ENCODE measurements at regions not wholly inside any gene's neighbourhood (a gene's known extent, or its start where the extent isn't known, plus 50 kb on each side); places are given as distances from the start of the nearest gene placed in this dataset.
"Not testable (repeated sequence)": the region's sequence is repeated elsewhere in the genome, so short reads cannot be mapped to it uniquely, and the experiment has no call there.

- H3K79me2 ChIP-seq (ENCODE audit: insufficient read depth, low read length); in situ Hi-C loops (cut with HindIII; ENCODE audit: extremely low pct_ligation_motif_present, low pct_unique_long_range_greater_than_20kb); BruUV-seq (replicated peaks); CTCF ChIA-PET (ENCODE audit: low intra/inter-chr PET ratio, low total read pairs); H3K9me3 ChIP-seq (ENCODE audit: low read length); H3K4me3 ChIP-seq (replicated peaks in 1 of 3; ENCODE audit: insufficient read depth in 1 of 3, low read depth in 2 of 3, low read length in 3 of 3); DNase-seq (ENCODE audit: low spot score); H2AFZ ChIP-seq (ENCODE audit: low read length); H3K36me3 ChIP-seq (replicated peaks in 1 of 2; ENCODE audit: control insufficient read depth in 1 of 2, insufficient read depth in 2 of 2, low read length in 2 of 2); FAIRE-seq; H3K4me1 ChIP-seq (ENCODE audit: insufficient read depth, low read length); H4K20me1 ChIP-seq (ENCODE audit: insufficient read depth, low read length); POLR2A ChIA-PET; ATAC-seq; intact Hi-C loops (cut with micrococcal nuclease; ENCODE audit: unreplicated experiment); H3K27ac ChIP-seq (ENCODE audit: extremely low read length, insufficient read depth, low read length); H3K4me2 ChIP-seq (ENCODE audit: low read depth, low read length); H3K9ac ChIP-seq (ENCODE audit: insufficient read depth, low read depth, low read length); H3K27me3 ChIP-seq (ENCODE audit: control insufficient read depth in 1 of 2, insufficient read depth in 2 of 2, low read length in 2 of 2): not testable (repeated sequence)
- WGBS (ENCODE audit: low lambda C conversion rate) = 25% methylated on average over 3 of the region's 20 CpGs
Observed at GRCh38 chr15:77890911-77891801, 186.4 kb downstream of the TBC1D2B start.

- H3K36me3 ChIP-seq (replicated peaks in 1 of 2; ENCODE audit: control insufficient read depth in 1 of 2, insufficient read depth in 2 of 2, low read length in 2 of 2); H2AFZ ChIP-seq (ENCODE audit: low read length); ATAC-seq; H3K27me3 ChIP-seq (ENCODE audit: control insufficient read depth in 1 of 2, insufficient read depth in 2 of 2, low read length in 2 of 2); H3K79me2 ChIP-seq (ENCODE audit: insufficient read depth, low read length); in situ Hi-C loops (cut with HindIII; ENCODE audit: extremely low pct_ligation_motif_present, low pct_unique_long_range_greater_than_20kb); H4K20me1 ChIP-seq (ENCODE audit: insufficient read depth, low read length); DNase-seq (ENCODE audit: low spot score); intact Hi-C loops (cut with micrococcal nuclease; ENCODE audit: unreplicated experiment); H3K4me1 ChIP-seq (ENCODE audit: insufficient read depth, low read length); FAIRE-seq; H3K9me3 ChIP-seq (ENCODE audit: low read length); H3K4me2 ChIP-seq (ENCODE audit: low read depth, low read length); POLR2A ChIA-PET; H3K4me3 ChIP-seq (replicated peaks in 1 of 3; ENCODE audit: insufficient read depth in 1 of 3, low read depth in 2 of 3, low read length in 3 of 3); BruUV-seq (replicated peaks); H3K9ac ChIP-seq (ENCODE audit: insufficient read depth, low read depth, low read length); H3K27ac ChIP-seq (ENCODE audit: extremely low read length, insufficient read depth, low read length); CTCF ChIA-PET (ENCODE audit: low intra/inter-chr PET ratio, low total read pairs): not testable (repeated sequence)
- WGBS (ENCODE audit: low lambda C conversion rate) = 0% methylated on average over 5 of the region's 15 CpGs
Observed at GRCh38 chr15:77889828-77890725, 187.4 kb downstream of the TBC1D2B start.
